Neural cell (in vitro differentiated cells): ENCODE measurements at regions not wholly inside any gene's neighbourhood (a gene's known extent, or its start where the extent isn't known, plus 50 kb on each side); places are given as distances from the start of the nearest gene placed in this dataset.
A peak's percentile ranks its signal among the peaks of the same experiment; 100 is the strongest.

Experiments used
- H2AFZ ChIP-seq: fragments of 200-600, 300-800 bp; sonication (generic), shearing (Covaris generic); 2 replicates; pipeline ENCODE4 v1.6.0; 2014; ENCODE audit warnings: low read depth, mild to moderate bottlenecking, antibody characterized with exemption, low read length, moderate library complexity
- H3F3A ChIP-seq: fragments of 200-600 bp; shearing (Covaris generic); 2 replicates; pipeline ENCODE4 v1.6.1; 2016; ENCODE audit warnings: mild to moderate bottlenecking, moderate library complexity, mixed read lengths, antibody characterized with exemption, low read length; ENCODE audit not compliant: insufficient read depth, poor library complexity, severe bottlenecking
- H3K27ac ChIP-seq: fragments of 200-600, 300-800 bp; sonication (generic), shearing (Covaris generic); 2 replicates; pipeline ENCODE4 v1.5.1; 2014; ENCODE audit warnings: mild to moderate bottlenecking, low read length, moderate library complexity
- H3K27me3 ChIP-seq: fragments of 300-800, 200-600 bp; sonication (generic), shearing (Covaris generic); 2 replicates; pipeline ENCODE4 v1.6.0; 2014; ENCODE audit warnings: mild to moderate bottlenecking, low read depth, low read length, moderate library complexity; ENCODE audit not compliant: insufficient read depth
- H3K36me3 ChIP-seq: fragments of 300-800, 200-600 bp; sonication (generic), shearing (Covaris generic); 2 replicates; pipeline ENCODE4 v1.5.1; 2014; ENCODE audit warnings: mild to moderate bottlenecking, antibody characterized with exemption, low read length, moderate library complexity; ENCODE audit not compliant: insufficient read depth
- H3K4me2 ChIP-seq: fragments of 300-800, 200-600 bp; sonication (generic), shearing (Covaris generic); 2 replicates; pipeline ENCODE4 v1.6.0; 2014; ENCODE audit warnings: mild to moderate bottlenecking, low read length
- H3K4me3 ChIP-seq: fragments of 300-800, 200-600 bp; sonication (generic), shearing (Covaris generic); 2 replicates; pipeline ENCODE4 v1.5.1; 2014; ENCODE audit warnings: mild to moderate bottlenecking, low read length, moderate library complexity
- H3K79me2 ChIP-seq: fragments of 200-600 bp; shearing (Covaris generic); replicated peaks from 2 replicates; pipeline ENCODE4 v1.6.0; 2014; ENCODE audit warnings: mild to moderate bottlenecking, low read length, moderate library complexity; ENCODE audit not compliant: insufficient read depth
- H3K9ac ChIP-seq: fragments of 300-800, 200-600 bp; sonication (generic), shearing (Covaris generic); 2 replicates; pipeline ENCODE4 v1.6.1; 2016; ENCODE audit warnings: mild to moderate bottlenecking, low read length, mixed read lengths
- H3K9me2 ChIP-seq: fragments of 200-600 bp; shearing (Covaris generic); 2 replicates; pipeline ENCODE4 v1.6.1; 2016; ENCODE audit warnings: mild to moderate bottlenecking, low read length, mixed read lengths; ENCODE audit not compliant: insufficient read depth
- H3K9me3 ChIP-seq: fragments of 200-600, 300-800 bp; sonication (generic), shearing (Covaris generic); 2 replicates; pipeline ENCODE4 v1.6.1; 2016; ENCODE audit warnings: mild to moderate bottlenecking, mixed run types, low read length, moderate library complexity, mixed read lengths
- H4K20me1 ChIP-seq: fragments of 200-600 bp; shearing (Covaris generic); 2 replicates; pipeline ENCODE4 v1.6.1; 2016; ENCODE audit warnings: mild to moderate bottlenecking, mixed run types; ENCODE audit not compliant: insufficient read depth
- EP300 ChIP-seq: fragments of 450-650 bp; conservative IDR thresholded peaks from 2 replicates; pipeline ENCODE4 v1.6.1; 2014; ENCODE audit warnings: antibody characterized with exemption, mild to moderate bottlenecking, moderate library complexity; ENCODE audit not compliant: poor library complexity, severe bottlenecking
- EZH2 ChIP-seq: fragments of 200-600, 300-800 bp; shearing (Covaris generic), sonication (generic); IDR thresholded peaks from 2 replicates; pipeline ENCODE4 v1.6.1; 2014; ENCODE audit warnings: antibody characterized with exemption, low read length, borderline replicate concordance, mild to moderate bottlenecking; ENCODE audit not compliant: insufficient read depth, poor library complexity, severe bottlenecking
- MXI1 ChIP-seq: fragments of 450-650 bp; conservative IDR thresholded peaks from 2 replicates; pipeline ENCODE4 v1.6.1; 2014; ENCODE audit warnings: antibody characterized with exemption, mild to moderate bottlenecking; ENCODE audit not compliant: poor library complexity, severe bottlenecking
- POLR2AphosphoS5 ChIP-seq: IDR thresholded peaks from 2 replicates; pipeline ENCODE4 v1.6.1; 2012
- RAD21 ChIP-seq: fragments of 450-650 bp; conservative IDR thresholded peaks from 2 replicates; pipeline ENCODE4 v1.6.1; 2014; ENCODE audit warnings: antibody characterized with exemption, mild to moderate bottlenecking, moderate library complexity
- SMC3 ChIP-seq: fragments of 450-650 bp; conservative IDR thresholded peaks from 2 replicates; pipeline ENCODE4 v1.6.1; 2014; ENCODE audit warnings: antibody characterized with exemption, mild to moderate bottlenecking, moderate library complexity; ENCODE audit not compliant: poor library complexity
- TAF1 ChIP-seq: IDR thresholded peaks from 2 replicates; pipeline ENCODE4 v1.6.1; 2012; ENCODE audit warnings: low read depth
- TF ChIP-seq, protein P1 (sequence below): IDR thresholded peaks from 2 replicates; pipeline ENCODE4 v1.6.1; 2012; ENCODE audit warnings: borderline replicate concordance
- TF ChIP-seq, protein P2 (sequence below): fragments of 450-650 bp; IDR thresholded peaks from 2 replicates; pipeline ENCODE4 v1.5.1; 2014; ENCODE audit warnings: antibody characterized with exemption, mild to moderate bottlenecking, moderate library complexity; ENCODE audit not compliant: poor library complexity, severe bottlenecking

DNA sequence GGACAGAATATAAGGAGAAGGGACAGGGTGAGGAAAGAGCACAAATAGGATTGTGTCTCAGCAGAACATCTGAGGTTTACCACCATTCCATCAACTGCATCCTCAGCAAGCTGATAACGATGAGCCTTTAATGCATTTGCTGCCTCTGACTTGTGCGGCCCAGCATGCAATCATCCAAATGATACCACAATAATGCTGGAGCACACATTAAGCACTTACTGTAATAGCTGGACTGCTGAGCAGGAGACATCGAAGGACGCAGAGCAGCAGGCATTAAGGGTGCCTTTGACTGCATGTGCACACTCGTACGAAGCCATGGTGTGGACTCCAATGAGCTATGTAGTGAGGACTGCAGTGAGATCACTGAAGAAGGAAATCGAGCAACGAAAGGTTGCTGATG lies 469.4 kb downstream of the FOXO1 start:
- H3K4me3 ChIP-seq, result no peak overlapping the region
- H3K4me2 ChIP-seq, result no peak overlapping the region
- H4K20me1 ChIP-seq, result no peaks in the 10 kb centered on the region
- no peaks in the 10 kb centered on the region for H3K79me2 ChIP-seq
- no peak for TF ChIP-seq SMC3
- TF ChIP-seq TAF1, result no peak
- peak; percentile 83 for TF ChIP-seq EP300
- TF ChIP-seq POLR2AphosphoS5, result peak; percentile 100
- TF ChIP-seq, protein P1, sequence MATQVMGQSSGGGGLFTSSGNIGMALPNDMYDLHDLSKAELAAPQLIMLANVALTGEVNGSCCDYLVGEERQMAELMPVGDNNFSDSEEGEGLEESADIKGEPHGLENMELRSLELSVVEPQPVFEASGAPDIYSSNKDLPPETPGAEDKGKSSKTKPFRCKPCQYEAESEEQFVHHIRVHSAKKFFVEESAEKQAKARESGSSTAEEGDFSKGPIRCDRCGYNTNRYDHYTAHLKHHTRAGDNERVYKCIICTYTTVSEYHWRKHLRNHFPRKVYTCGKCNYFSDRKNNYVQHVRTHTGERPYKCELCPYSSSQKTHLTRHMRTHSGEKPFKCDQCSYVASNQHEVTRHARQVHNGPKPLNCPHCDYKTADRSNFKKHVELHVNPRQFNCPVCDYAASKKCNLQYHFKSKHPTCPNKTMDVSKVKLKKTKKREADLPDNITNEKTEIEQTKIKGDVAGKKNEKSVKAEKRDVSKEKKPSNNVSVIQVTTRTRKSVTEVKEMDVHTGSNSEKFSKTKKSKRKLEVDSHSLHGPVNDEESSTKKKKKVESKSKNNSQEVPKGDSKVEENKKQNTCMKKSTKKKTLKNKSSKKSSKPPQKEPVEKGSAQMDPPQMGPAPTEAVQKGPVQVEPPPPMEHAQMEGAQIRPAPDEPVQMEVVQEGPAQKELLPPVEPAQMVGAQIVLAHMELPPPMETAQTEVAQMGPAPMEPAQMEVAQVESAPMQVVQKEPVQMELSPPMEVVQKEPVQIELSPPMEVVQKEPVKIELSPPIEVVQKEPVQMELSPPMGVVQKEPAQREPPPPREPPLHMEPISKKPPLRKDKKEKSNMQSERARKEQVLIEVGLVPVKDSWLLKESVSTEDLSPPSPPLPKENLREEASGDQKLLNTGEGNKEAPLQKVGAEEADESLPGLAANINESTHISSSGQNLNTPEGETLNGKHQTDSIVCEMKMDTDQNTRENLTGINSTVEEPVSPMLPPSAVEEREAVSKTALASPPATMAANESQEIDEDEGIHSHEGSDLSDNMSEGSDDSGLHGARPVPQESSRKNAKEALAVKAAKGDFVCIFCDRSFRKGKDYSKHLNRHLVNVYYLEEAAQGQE, result peak; percentile 88
- TF ChIP-seq RAD21, result no peak
- H3K9me2 ChIP-seq, result no peaks in the 10 kb centered on the region
- H3K36me3 ChIP-seq, result no peaks in the 10 kb centered on the region
- no peaks in the 10 kb centered on the region for H3F3A ChIP-seq
- H3K27ac ChIP-seq, result peak overlapping the region; percentile 60
- H3K9ac ChIP-seq, result no peak overlapping the region
- H2AFZ ChIP-seq, result no peak overlapping the region
- no peaks in the 10 kb centered on the region for H3K27me3 ChIP-seq
- H3K9me3 ChIP-seq, result no peaks in the 10 kb centered on the region

DNA sequence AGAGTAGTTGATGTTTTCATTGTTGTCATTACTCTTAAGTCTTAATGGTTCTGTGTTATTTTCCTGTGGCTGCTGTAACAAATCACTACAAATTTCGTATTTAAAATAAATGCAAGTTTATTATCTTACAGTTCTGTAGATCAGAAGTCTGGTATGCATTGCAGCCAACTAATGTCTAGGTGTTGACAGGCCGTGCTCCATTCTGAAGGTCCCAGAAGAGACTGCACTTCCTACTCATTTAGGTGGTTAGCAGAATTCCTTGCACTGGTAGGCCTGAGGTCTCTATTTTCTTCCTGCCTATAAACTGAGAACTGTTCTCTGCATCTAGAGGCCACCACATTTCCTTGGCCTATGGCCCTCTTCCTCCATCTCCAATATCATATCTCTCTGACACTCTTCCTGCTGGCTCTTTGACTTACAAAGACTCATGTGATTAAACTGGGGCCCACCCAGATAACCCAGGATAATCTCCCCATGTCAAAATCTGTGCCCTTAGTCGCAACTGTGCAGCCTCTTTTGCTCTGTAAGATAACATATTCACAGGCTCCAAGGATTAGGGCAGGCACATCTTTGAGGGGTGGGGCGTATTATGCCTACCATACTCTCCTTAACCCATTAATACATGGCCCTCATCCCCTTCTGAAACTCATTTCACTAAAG lies 468.4 kb downstream of the FOXO1 start:
- H3K27ac ChIP-seq, result peak overlapping the region; percentile 60
- H3K4me2 ChIP-seq, result no peak overlapping the region
- TF ChIP-seq POLR2AphosphoS5 (no peak), RAD21 (no peak), EP300 (no peak), EZH2 (no peak), SMC3 (no peak), MXI1 (no peak), TAF1 (no peak)
- TF ChIP-seq, protein P2, sequence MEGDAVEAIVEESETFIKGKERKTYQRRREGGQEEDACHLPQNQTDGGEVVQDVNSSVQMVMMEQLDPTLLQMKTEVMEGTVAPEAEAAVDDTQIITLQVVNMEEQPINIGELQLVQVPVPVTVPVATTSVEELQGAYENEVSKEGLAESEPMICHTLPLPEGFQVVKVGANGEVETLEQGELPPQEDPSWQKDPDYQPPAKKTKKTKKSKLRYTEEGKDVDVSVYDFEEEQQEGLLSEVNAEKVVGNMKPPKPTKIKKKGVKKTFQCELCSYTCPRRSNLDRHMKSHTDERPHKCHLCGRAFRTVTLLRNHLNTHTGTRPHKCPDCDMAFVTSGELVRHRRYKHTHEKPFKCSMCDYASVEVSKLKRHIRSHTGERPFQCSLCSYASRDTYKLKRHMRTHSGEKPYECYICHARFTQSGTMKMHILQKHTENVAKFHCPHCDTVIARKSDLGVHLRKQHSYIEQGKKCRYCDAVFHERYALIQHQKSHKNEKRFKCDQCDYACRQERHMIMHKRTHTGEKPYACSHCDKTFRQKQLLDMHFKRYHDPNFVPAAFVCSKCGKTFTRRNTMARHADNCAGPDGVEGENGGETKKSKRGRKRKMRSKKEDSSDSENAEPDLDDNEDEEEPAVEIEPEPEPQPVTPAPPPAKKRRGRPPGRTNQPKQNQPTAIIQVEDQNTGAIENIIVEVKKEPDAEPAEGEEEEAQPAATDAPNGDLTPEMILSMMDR, result no peak
- TF ChIP-seq, protein P1, result no peak

More for the DNA sequence above, 468.4 kb downstream of the FOXO1 start:
- Histone ChIP-seq H3K9me3 (no peaks in the 10 kb centered on the region), H3K9me2 (no peaks in the 10 kb centered on the region), H3K27me3 (no peaks in the 10 kb centered on the region), H3F3A (no peaks in the 10 kb centered on the region), H4K20me1 (no peaks in the 10 kb centered on the region), H2AFZ (no peak overlapping the region), H3K9ac (no peak overlapping the region), H3K36me3 (no peaks in the 10 kb centered on the region), H3K79me2 (no peaks in the 10 kb centered on the region), H3K4me3 (no peak overlapping the region)
